Esophagus muscularis mucosa (tissue), 3 donors: ENCODE measurements at regions not wholly inside any gene's neighbourhood (a gene's known extent, or its start where the extent isn't known, plus 50 kb on each side); places are given as distances from the start of the nearest gene placed in this dataset.

ENCODE experiments used
- CTCF ChIP-seq, 3 experiments: fragments of 200-600 bp in 2 of 3; fragments of 450-650 bp in 1 of 3; sonication (generic) in 2 of 3; IDR thresholded peaks; one replicate each; pipeline ENCODE4 v1.5.1; 2017 to 2019; ENCODE audit warnings: antibody characterized with exemption in 3 of 3, mild to moderate bottlenecking in 2 of 3, moderate library complexity in 1 of 3
- EP300 ChIP-seq: sonication (generic); formaldehyde crosslinking; IDR thresholded peaks from one replicate; pipeline ENCODE4 v1.6.1; 2017; ENCODE audit warnings: antibody characterized with exemption

DNA sequence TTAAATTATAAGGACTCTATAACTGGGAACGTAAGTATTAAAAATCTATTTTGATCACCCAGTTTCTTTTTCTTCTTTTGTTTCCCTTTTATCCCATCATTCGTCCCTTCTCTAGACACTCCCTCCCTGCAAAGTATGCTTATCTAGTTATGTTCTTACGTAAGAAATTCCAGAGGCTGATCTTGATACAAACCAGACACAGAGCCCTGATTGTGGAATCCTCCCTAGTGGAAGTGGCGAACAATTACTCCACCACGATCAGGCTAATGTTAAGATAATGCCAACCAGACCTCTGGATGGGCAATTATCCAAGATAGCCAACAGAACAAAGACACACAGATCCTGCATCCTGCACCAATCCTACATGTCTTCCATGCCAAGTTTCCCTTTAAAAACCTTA is 1557.4 kb downstream of the PLA2G4A start:
- TF ChIP-seq CTCF (IDR thresholded peaks at IDR 0.05) (no peak), EP300 (no peak)
